ENCODE measurements at regions not wholly inside any gene's neighbourhood (a gene's known extent, or its start where the extent isn't known, plus 50 kb on each side); places are given as distances from the start of the nearest gene placed in this dataset.
"Not testable (repeated sequence)": the region's sequence is repeated elsewhere in the genome, so short reads cannot be mapped to it uniquely, and the experiment has no call there.

DNA sequence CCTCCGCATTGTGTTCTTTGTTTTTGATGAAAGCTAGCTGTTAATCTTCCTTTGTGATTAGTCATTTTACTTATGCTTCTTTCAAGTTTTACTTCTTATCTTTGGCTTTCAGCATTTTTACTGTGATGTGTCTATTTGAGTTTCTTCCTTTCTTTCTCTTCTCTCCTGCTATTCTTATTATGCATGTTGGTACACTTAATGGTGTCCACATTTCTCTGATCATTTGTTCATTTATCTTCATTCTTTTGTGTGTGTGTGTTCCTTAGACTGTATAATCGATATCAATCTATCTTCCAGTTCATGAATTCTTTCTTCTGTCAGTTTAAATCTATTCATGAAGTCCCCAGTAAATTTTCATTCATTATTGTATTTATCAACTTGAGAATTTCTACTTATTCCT lies 1650.3 kb downstream of the BRINP3 start:
- Histone ChIP-seq H3K27ac (ENCODE audit: low read depth, low read length) (no peak overlapping the region), H3K9me3 (ENCODE audit: low read depth, low read length) (peaks cover 2% of the 10 kb centered on the region), H3K4me3 (ENCODE audit: insufficient read depth, low read length) (no peak overlapping the region), H2AFZ (ENCODE audit: low read length) (no peak overlapping the region), H3K79me2 (ENCODE audit: insufficient read depth, low read length) (no peaks in the 10 kb centered on the region), H3K36me3 (ENCODE audit: insufficient read depth, low read length) (no peaks in the 10 kb centered on the region), H3K27me3 (ENCODE audit: insufficient read depth, low read length) (no peaks in the 10 kb centered on the region), H3K4me2 (ENCODE audit: insufficient read depth, low read length) (no peak overlapping the region), H4K20me1 (ENCODE audit: insufficient read depth, low read length) (no peaks in the 10 kb centered on the region), H3K4me1 (ENCODE audit: insufficient read depth, low read length) (no peaks in the 10 kb centered on the region)
- TF ChIP-seq, protein P1, sequence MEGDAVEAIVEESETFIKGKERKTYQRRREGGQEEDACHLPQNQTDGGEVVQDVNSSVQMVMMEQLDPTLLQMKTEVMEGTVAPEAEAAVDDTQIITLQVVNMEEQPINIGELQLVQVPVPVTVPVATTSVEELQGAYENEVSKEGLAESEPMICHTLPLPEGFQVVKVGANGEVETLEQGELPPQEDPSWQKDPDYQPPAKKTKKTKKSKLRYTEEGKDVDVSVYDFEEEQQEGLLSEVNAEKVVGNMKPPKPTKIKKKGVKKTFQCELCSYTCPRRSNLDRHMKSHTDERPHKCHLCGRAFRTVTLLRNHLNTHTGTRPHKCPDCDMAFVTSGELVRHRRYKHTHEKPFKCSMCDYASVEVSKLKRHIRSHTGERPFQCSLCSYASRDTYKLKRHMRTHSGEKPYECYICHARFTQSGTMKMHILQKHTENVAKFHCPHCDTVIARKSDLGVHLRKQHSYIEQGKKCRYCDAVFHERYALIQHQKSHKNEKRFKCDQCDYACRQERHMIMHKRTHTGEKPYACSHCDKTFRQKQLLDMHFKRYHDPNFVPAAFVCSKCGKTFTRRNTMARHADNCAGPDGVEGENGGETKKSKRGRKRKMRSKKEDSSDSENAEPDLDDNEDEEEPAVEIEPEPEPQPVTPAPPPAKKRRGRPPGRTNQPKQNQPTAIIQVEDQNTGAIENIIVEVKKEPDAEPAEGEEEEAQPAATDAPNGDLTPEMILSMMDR (IDR thresholded peaks at IDR 0.05; ENCODE audit: extremely low read depth, low read depth, low read length), result no peak
- no peak for DNase-seq (ENCODE audit: insufficient read length, low spot score, missing footprints)

DNA sequence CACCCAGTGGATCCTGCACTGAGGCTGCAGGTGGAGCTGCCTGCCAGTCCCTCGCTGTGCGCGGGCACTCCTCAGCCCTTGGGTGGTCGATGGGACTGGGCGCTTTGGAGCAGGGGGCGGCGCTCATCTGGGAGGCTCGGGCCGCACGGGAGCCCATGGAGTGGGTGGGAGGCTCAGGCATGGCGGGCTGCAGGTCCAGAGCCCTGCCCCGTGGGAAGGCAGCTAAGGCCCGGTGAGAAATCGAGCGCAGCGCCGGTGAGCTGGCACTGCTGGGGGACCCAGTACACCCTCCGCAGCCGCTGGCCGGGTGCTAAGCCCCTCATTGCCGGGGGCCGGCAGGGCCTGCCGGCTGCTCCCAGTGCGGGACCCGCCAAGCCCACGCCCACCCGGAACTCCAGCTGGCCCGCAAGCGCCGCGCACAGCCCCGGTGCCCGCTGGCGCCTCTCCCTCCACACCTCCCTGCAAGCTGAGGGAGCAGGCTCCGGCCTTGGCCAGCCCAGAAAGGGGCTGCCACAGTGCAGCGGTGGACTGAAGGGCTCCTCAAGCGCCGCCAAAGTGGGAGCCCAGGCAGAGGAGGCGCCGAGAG lies 1636.5 kb downstream of the BRINP3 start:
- not testable (repeated sequence) for H3K27me3 ChIP-seq (ENCODE audit: insufficient read depth, low read length); H3K9me3 ChIP-seq (ENCODE audit: low read depth, low read length); H3K4me2 ChIP-seq (ENCODE audit: insufficient read depth, low read length); H3K79me2 ChIP-seq (ENCODE audit: insufficient read depth, low read length); H4K20me1 ChIP-seq (ENCODE audit: insufficient read depth, low read length); H2AFZ ChIP-seq (ENCODE audit: low read length); H3K36me3 ChIP-seq (ENCODE audit: insufficient read depth, low read length); H3K4me3 ChIP-seq (ENCODE audit: insufficient read depth, low read length); H3K27ac ChIP-seq (ENCODE audit: low read depth, low read length); DNase-seq (ENCODE audit: insufficient read length, low spot score, missing footprints); H3K4me1 ChIP-seq (ENCODE audit: insufficient read depth, low read length)

DNA sequence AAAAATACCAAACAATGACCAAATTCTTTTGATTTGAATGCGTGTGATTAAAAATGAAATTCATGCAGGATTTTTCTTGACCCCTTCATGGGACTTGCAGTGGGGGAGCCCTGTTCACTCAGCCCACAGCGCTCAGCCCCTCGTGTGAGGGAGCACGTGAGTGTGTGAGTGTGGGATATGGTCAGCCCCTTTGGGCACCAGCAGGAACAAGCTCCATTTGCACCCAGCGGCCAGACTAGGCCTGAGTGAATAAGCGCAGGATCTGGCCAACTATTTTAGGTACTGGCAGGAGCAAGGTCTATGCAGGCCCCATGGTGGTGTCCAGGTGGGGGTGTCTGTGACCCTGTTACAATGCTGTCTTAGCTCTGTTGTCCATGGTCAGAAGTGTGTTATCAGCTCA lies 1631.2 kb downstream of the BRINP3 start:
- Histone ChIP-seq H3K27ac (ENCODE audit: low read depth, low read length) (no peak overlapping the region), H3K4me3 (ENCODE audit: insufficient read depth, low read length) (no peak overlapping the region), H3K27me3 (ENCODE audit: insufficient read depth, low read length) (no peaks in the 10 kb centered on the region), H3K36me3 (ENCODE audit: insufficient read depth, low read length) (no peaks in the 10 kb centered on the region), H3K79me2 (ENCODE audit: insufficient read depth, low read length) (no peaks in the 10 kb centered on the region), H3K4me1 (ENCODE audit: insufficient read depth, low read length) (no peaks in the 10 kb centered on the region), H3K9me3 (ENCODE audit: low read depth, low read length) (no peaks in the 10 kb centered on the region), H4K20me1 (ENCODE audit: insufficient read depth, low read length) (no peaks in the 10 kb centered on the region), H3K4me2 (ENCODE audit: insufficient read depth, low read length) (no peak overlapping the region), H2AFZ (ENCODE audit: low read length) (no peak overlapping the region)
- TF ChIP-seq, protein P1 (IDR thresholded peaks at IDR 0.05; ENCODE audit: extremely low read depth, low read depth, low read length), result no peak
- DNase-seq (ENCODE audit: insufficient read length, low spot score, missing footprints), result no peak

DNA sequence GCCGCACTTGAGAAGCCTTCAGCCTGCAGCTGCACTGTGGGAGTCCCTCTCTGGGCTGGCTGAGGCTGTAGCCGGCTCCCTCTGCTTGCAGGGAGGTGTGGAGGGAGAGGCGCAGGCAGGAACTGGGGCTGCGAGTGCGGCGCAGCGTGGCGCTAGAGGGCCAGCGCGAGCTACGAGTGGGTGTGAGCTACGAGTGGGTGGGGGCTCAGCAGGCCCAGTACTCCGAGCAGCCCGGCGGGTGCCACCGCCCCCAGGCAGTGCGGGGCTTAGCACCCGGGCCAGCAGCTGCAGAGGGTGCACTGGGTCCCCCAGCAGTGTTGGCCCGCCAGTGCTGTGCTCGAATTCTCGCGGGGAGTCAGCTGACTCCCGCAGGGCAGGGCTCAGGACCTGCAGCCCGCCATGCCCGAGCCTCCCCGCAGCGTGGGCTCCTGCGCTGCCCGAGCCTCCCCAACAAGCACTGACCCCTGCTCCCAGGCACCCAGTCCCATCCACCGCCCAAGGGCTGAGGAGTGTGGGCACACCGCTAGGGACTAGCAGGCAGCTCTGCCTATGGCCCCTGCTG lies 1620.1 kb downstream of the BRINP3 start:
- Histone ChIP-seq H3K4me3 (ENCODE audit: insufficient read depth, low read length) (no peak overlapping the region), H3K9me3 (ENCODE audit: low read depth, low read length) (no peaks in the 10 kb centered on the region), H3K79me2 (ENCODE audit: insufficient read depth, low read length) (no peaks in the 10 kb centered on the region), H4K20me1 (ENCODE audit: insufficient read depth, low read length) (no peaks in the 10 kb centered on the region), H3K4me1 (ENCODE audit: insufficient read depth, low read length) (no peaks in the 10 kb centered on the region), H3K4me2 (ENCODE audit: insufficient read depth, low read length) (no peak overlapping the region), H2AFZ (ENCODE audit: low read length) (no peak overlapping the region), H3K36me3 (ENCODE audit: insufficient read depth, low read length) (no peaks in the 10 kb centered on the region), H3K27ac (ENCODE audit: low read depth, low read length) (no peak overlapping the region), H3K27me3 (ENCODE audit: insufficient read depth, low read length) (no peaks in the 10 kb centered on the region)
- TF ChIP-seq, protein P1 (IDR thresholded peaks at IDR 0.05; ENCODE audit: extremely low read depth, low read depth, low read length), result no peak
- DNase-seq (ENCODE audit: insufficient read length, low spot score, missing footprints), result no peak
